Thyroid gland (tissue), 4 donors: ENCODE measurements at regions not wholly inside any gene's neighbourhood (a gene's known extent, or its start where the extent isn't known, plus 50 kb on each side); places are given as distances from the start of the nearest gene placed in this dataset.

Experiments used
- DNase-seq, 2 donors: peaks; one replicate each; pipeline ENCODE4 v3.0.0-alpha.2; 2019
- H3K27ac ChIP-seq, 3 donors: fragments of 200-600 bp; sonication (generic); 1 replicate in 2 of 3; 2 replicates in 1 of 3; pipeline ENCODE4 v1.5.1; 2016 to 2019; ENCODE audit warnings: mild to moderate bottlenecking in 1 of 3, moderate library complexity in 1 of 3
- H3K27me3 ChIP-seq: fragments of 200-600 bp; sonication (generic); one replicate; pipeline ENCODE4 v1.5.1; 2019
- H3K36me3 ChIP-seq, 2 donors: fragments of 200-600 bp; sonication (generic); one replicate each; pipeline ENCODE4 v1.5.1; 2016 to 2019
- H3K4me1 ChIP-seq, 2 donors: fragments of 200-600 bp; sonication (generic); one replicate each; pipeline ENCODE4 v1.5.1; 2017 to 2019
- H3K4me3 ChIP-seq, 3 donors: fragments of 200-600 bp; sonication (generic); replicated peaks in 1 of 3; 1 replicate in 2 of 3; 2 replicates in 1 of 3; pipeline ENCODE4 v1.5.1; 2016; ENCODE audit warnings: mild to moderate bottlenecking in 1 of 3
- H3K9me3 ChIP-seq: fragments of 200-600 bp; sonication (generic); one replicate; pipeline ENCODE4 v1.5.1; 2017
- CTCF ChIP-seq, 6 experiments: fragments of 200-600 bp in 3 of 6; fragments of 450-650 bp in 3 of 6; sonication (generic) in 3 of 6; IDR thresholded peaks; one replicate each; pipeline ENCODE4 v1.5.1; 2016 to 2019; ENCODE audit warnings: antibody characterized with exemption in 6 of 6, mild to moderate bottlenecking in 2 of 6, inconsistent platforms in 1 of 6, moderate library complexity in 1 of 6
- POLR2A ChIP-seq, 2 donors: fragments of 450-650 bp; IDR thresholded peaks; one replicate each; pipeline ENCODE4 v1.6.1; 2017; ENCODE audit warnings: antibody characterized with exemption in 2 of 2, mild to moderate bottlenecking in 2 of 2, moderate library complexity in 1 of 2
- WGBS, 2 donors: methylation state at CpG; one replicate each; pipeline ENCODE4 v1.1.5; 2017; 5-methylcytosine and 5-hydroxymethylcytosine counted together
- intact Hi-C: fragments of 100-400 bp; cut with DNase I; formaldehyde crosslinking; loops from one replicate; pipeline ENCODE4 v1.15.1; 2023

GRCh38 chr3:182482705-182483104 lies 310.6 kb upstream of the ATP11B start:
- H3K27ac ChIP-seq, result no peak overlapping the region

GRCh38 chr3:182484682-182485081 lies 308.6 kb upstream of the ATP11B start:
- intact Hi-C loops, result no loop called here
- DNase-seq, result no peak

More at GRCh38 chr3:182482705-182483104, 310.6 kb upstream of the ATP11B start:
- intact Hi-C loops, result no loop called here
- no peak for DNase-seq
- 42 to 62% methylated on average over 5 of the region's 5 CpGs for WGBS, 2 donors
- TF ChIP-seq CTCF (IDR thresholded peaks at IDR 0.05) (no peak), POLR2A (IDR thresholded peaks at IDR 0.05) (no peak)
- no peak overlapping the region for H3K4me3 ChIP-seq
- H3K4me1 ChIP-seq, result peaks cover 3 to 5% of the 10 kb centered on the region in 2 donors
- no peaks in the 10 kb centered on the region for H3K9me3 ChIP-seq
- no peaks in the 10 kb centered on the region for H3K36me3 ChIP-seq
- no peaks in the 10 kb centered on the region for H3K27me3 ChIP-seq

GRCh38 chr3:182485301-182485700 lies 308.0 kb upstream of the ATP11B start:
- H3K27ac ChIP-seq, result no peak overlapping the region
- intact Hi-C loops, result no loop called here
- H3K36me3 ChIP-seq, result no peaks in the 10 kb centered on the region
- 32 to 36% methylated on average over 3 of the region's 3 CpGs for WGBS, 2 donors
- H3K4me3 ChIP-seq, result no peak overlapping the region
- no peaks in the 10 kb centered on the region for H3K27me3 ChIP-seq
- H3K4me1 ChIP-seq, result peaks cover 3 to 7% of the 10 kb centered on the region in 2 donors
- H3K9me3 ChIP-seq, result no peaks in the 10 kb centered on the region
- DNase-seq, result no peak
- TF ChIP-seq POLR2A (IDR thresholded peaks at IDR 0.05), result no peak
- TF ChIP-seq CTCF (IDR thresholded peaks at IDR 0.05), result no peak

More at GRCh38 chr3:182484682-182485081, 308.6 kb upstream of the ATP11B start:
- no peaks in the 10 kb centered on the region for H3K36me3 ChIP-seq
- H3K4me1 ChIP-seq, result peaks cover 3 to 7% of the 10 kb centered on the region in 2 donors
- 78 to 80% methylated on average over 4 of the region's 4 CpGs for WGBS, 2 donors
- TF ChIP-seq POLR2A (IDR thresholded peaks at IDR 0.05), result no peak
- TF ChIP-seq CTCF (IDR thresholded peaks at IDR 0.05), result no peak
- no peak overlapping the region for H3K27ac ChIP-seq
- H3K4me3 ChIP-seq, result no peak overlapping the region
- no peaks in the 10 kb centered on the region for H3K27me3 ChIP-seq
- H3K9me3 ChIP-seq, result no peaks in the 10 kb centered on the region

- no peak overlapping the region for H3K27ac ChIP-seq
- no peaks in the 10 kb centered on the region for H3K36me3 ChIP-seq
- intact Hi-C loops, result no loop called here
- DNase-seq, result no peak
- H3K9me3 ChIP-seq, result no peaks in the 10 kb centered on the region
- no peak overlapping the region for H3K4me3 ChIP-seq
- TF ChIP-seq POLR2A (IDR thresholded peaks at IDR 0.05) (no peak), CTCF (IDR thresholded peaks at IDR 0.05) (no peak)
- no peaks in the 10 kb centered on the region for H3K27me3 ChIP-seq
- WGBS, 2 donors, result 64 to 79% methylated on average over 4 of the region's 4 CpGs
- peaks cover 3 to 7% of the 10 kb centered on the region in 2 donors for H3K4me1 ChIP-seq
These were observed 306.8 kb upstream of the ATP11B start for GRCh38 chr3:182486463-182486862.

- Histone ChIP-seq H3K9me3 (no peaks in the 10 kb centered on the region), H3K27ac (no peak overlapping the region), H3K4me3 (no peak overlapping the region), H3K27me3 (no peaks in the 10 kb centered on the region), H3K4me1 (peaks cover 3 to 7% of the 10 kb centered on the region in 2 donors), H3K36me3 (no peaks in the 10 kb centered on the region)
- 67 to 73% methylated on average over 3 of the region's 3 CpGs for WGBS, 2 donors
- intact Hi-C loops, result no loop called here
- TF ChIP-seq CTCF (IDR thresholded peaks at IDR 0.05) (no peak), POLR2A (IDR thresholded peaks at IDR 0.05) (no peak)
- no peak for DNase-seq
These were observed 306.2 kb upstream of the ATP11B start for GRCh38 chr3:182487143-182487542.
